K562 (cell line): ENCODE measurements at regions not wholly inside any gene's neighbourhood (a gene's known extent, or its start where the extent isn't known, plus 50 kb on each side); places are given as distances from the start of the nearest gene placed in this dataset.

Source experiments
- ATAC-seq: fragments of 200-7000 bp; cut with Tn5 transposase; 3 replicates; pipeline ENCODE4 v1.9.1; 2020; ENCODE audit warnings: moderate library complexity
- BruUV-seq: library from RNA; stranded (reverse); fragments of 400-500 nt; replicated peaks from 2 replicates; lab custom pipeline; 2021; lab: Mats Ljungman, UMichigan
- CTCF ChIA-PET: fragments of 300-600 bp; formaldehyde crosslinking; extraction: SDS; loops from one replicate; lab custom pipeline; 2021; ENCODE audit warnings: low intra/inter-chr PET ratio; lab: Yijun Ruan, JAX
- POLR2A ChIA-PET: fragments of 300-600, 350-650 bp; sonication (Branson Sonifier 250); formaldehyde crosslinking; extraction: SDS; loops from one replicate; lab custom pipeline; 2021; ENCODE audit warnings: antibody characterized with exemption, inconsistent platforms; lab: Yijun Ruan, JAX
- DNase-seq, 4 experiments: peaks; one replicate each; pipeline versions ENCODE4 v3.0.0 to v3.0.0-alpha.2; 2011 to 2018; ENCODE audit warnings: low spot score in 3 of 4, mixed read lengths in 3 of 4; ENCODE audit errors: extremely low read depth in 1 of 4
- FAIRE-seq: peaks from 2 replicates; lab custom pipeline; 2011; peaks lifted over from hg19 to GRCh38; lab: Jason Lieb, UNC
- H2AFZ ChIP-seq: 2 replicates; pipeline ENCODE4 v1.6.0; 2011; ENCODE audit warnings: low read depth, low read length, control low read depth, inconsistent platforms
- H3K27ac ChIP-seq: fragments of 200-600 bp; 3 replicates; pipeline ENCODE4 v1.8.0; 2011; ENCODE audit warnings: low read depth, mild to moderate bottlenecking, control low read depth, inconsistent platforms, low read length, moderate library complexity, mixed read lengths; ENCODE audit errors: extremely low read depth
- H3K27me3 ChIP-seq, 2 experiments: fragments of 300-600 bp in 1 of 2; 2 replicates in 1 of 2; 3 replicates in 1 of 2; pipeline versions ENCODE4 v1.6.0 to v1.8.0; 2011; ENCODE audit warnings: inconsistent platforms in 2 of 2, low read length in 2 of 2, mild to moderate bottlenecking in 1 of 2, mixed read lengths in 1 of 2, moderate library complexity in 1 of 2; ENCODE audit not compliant: control insufficient read depth in 2 of 2, insufficient read depth in 2 of 2
- H3K36me3 ChIP-seq: fragments of 300-600 bp; 3 replicates; pipeline ENCODE4 v1.8.0; 2011; ENCODE audit warnings: mild to moderate bottlenecking, low read length, inconsistent platforms; ENCODE audit not compliant: control insufficient read depth, insufficient read depth
- H3K4me1 ChIP-seq, 2 experiments: fragments of 200-600 bp in 1 of 2; replicated peaks in 1 of 2; 2 replicates in 1 of 2; 3 replicates in 1 of 2; pipeline versions ENCODE4 v1.5.1 to v1.8.0; 2011; ENCODE audit warnings: inconsistent platforms in 2 of 2, low read length in 2 of 2, mild to moderate bottlenecking in 1 of 2, mixed read lengths in 1 of 2, moderate library complexity in 1 of 2; ENCODE audit not compliant: control insufficient read depth in 2 of 2, insufficient read depth in 2 of 2
- H3K4me2 ChIP-seq: 2 replicates; pipeline ENCODE4 v1.6.1; 2011; ENCODE audit warnings: low read length, control low read depth, inconsistent platforms, mixed read lengths; ENCODE audit not compliant: insufficient read depth
- H3K4me3 ChIP-seq: fragments of 200-600 bp; sonication (generic), shearing (Covaris generic); 2 replicates; pipeline ENCODE4 v1.5.1; 2016; ENCODE audit warnings: control low read depth, inconsistent platforms
- H3K79me2 ChIP-seq: fragments of 200-600 bp; 3 replicates; pipeline ENCODE4 v1.8.0; 2011; ENCODE audit warnings: low read length, inconsistent platforms; ENCODE audit not compliant: control insufficient read depth, insufficient read depth
- H3K9ac ChIP-seq, 2 experiments: 2 replicates each; pipeline versions ENCODE4 v1.6.0 to v1.6.1; 2011; ENCODE audit warnings: low read depth in 2 of 2, low read length in 2 of 2, control low read depth in 1 of 2, inconsistent platforms in 1 of 2, mild to moderate bottlenecking in 1 of 2, mixed read lengths in 1 of 2; ENCODE audit not compliant: insufficient read depth in 1 of 2
- H3K9me1 ChIP-seq: one replicate; pipeline ENCODE4 v1.6.0; 2011; ENCODE audit warnings: inconsistent platforms, mild to moderate bottlenecking, low read length, moderate library complexity; ENCODE audit not compliant: control insufficient read depth, insufficient read depth
- H3K9me3 ChIP-seq: replicated peaks from 2 replicates; pipeline ENCODE4 v1.5.1; 2011; ENCODE audit warnings: low read depth, low read length, inconsistent platforms; ENCODE audit not compliant: control insufficient read depth, insufficient read depth
- H4K20me1 ChIP-seq: replicated peaks from 2 replicates; pipeline ENCODE4 v1.6.1; 2011; ENCODE audit warnings: low read length, inconsistent platforms, mixed read lengths; ENCODE audit not compliant: control insufficient read depth, insufficient read depth
- BRCA1 ChIP-seq, 2 experiments: fragments of 450-650 bp in 1 of 2; sonication (generic) in 1 of 2; formaldehyde crosslinking in 1 of 2; IDR thresholded peaks; 2 replicates each; pipeline versions ENCODE4 v1.5.0 to v1.6.1; 2017 to 2020; ENCODE audit warnings: mild to moderate bottlenecking in 1 of 2, missing genetic modification reagents in 1 of 2
- BRF2 ChIP-seq: IDR thresholded peaks from 3 replicates; pipeline ENCODE4 v1.6.1; 2011; ENCODE audit warnings: borderline replicate concordance, mild to moderate bottlenecking; ENCODE audit not compliant: insufficient read length, insufficient read depth
- COPS2 ChIP-seq: fragments of 450-650 bp; conservative IDR thresholded peaks from 2 replicates; pipeline ENCODE4 v1.6.1; 2016; ENCODE audit warnings: mild to moderate bottlenecking, moderate library complexity
- CREBBP ChIP-seq: IDR thresholded peaks from one replicate; pipeline ENCODE4 v1.6.1; 2012; ENCODE audit warnings: low read depth, mild to moderate bottlenecking, control low read depth, inconsistent platforms, low read length
- DDX20 ChIP-seq: fragments of 450-650 bp; IDR thresholded peaks from 2 replicates; pipeline ENCODE4 v1.6.1; 2016; ENCODE audit warnings: missing genetic modification characterization, low read depth, mild to moderate bottlenecking, missing compliant biosample characterization, moderate library complexity
- DPF2 ChIP-seq: fragments of 450-650 bp; IDR thresholded peaks from 2 replicates; pipeline ENCODE4 v1.6.1; 2016
- ETV5 ChIP-seq: sonication (generic); formaldehyde crosslinking; IDR thresholded peaks from 2 replicates; pipeline ENCODE4 v1.4.0; 2020; ENCODE audit warnings: low read depth, mild to moderate bottlenecking, missing genetic modification reagents
- KDM2B ChIP-seq: fragments of 250-450 bp; sonication (Bioruptor Pico); IDR thresholded peaks from 2 replicates; pipeline ENCODE4 v1.8.0; 2021; ENCODE audit warnings: mild to moderate bottlenecking, moderate library complexity
- POLR3A ChIP-seq: IDR thresholded peaks from 2 replicates; pipeline ENCODE4 v1.6.1; 2011; ENCODE audit warnings: borderline replicate concordance, mild to moderate bottlenecking, moderate library complexity; ENCODE audit not compliant: insufficient read length, insufficient read depth; ENCODE audit errors: extremely low read depth
- PTTG1 ChIP-seq: fragments of 450-650 bp; IDR thresholded peaks from 2 replicates; pipeline ENCODE4 v1.6.1; 2016; ENCODE audit warnings: low read depth, mild to moderate bottlenecking, missing genetic modification characterization, missing compliant biosample characterization
- RCOR1 ChIP-seq, 2 experiments: IDR thresholded peaks; 2 replicates each; pipeline ENCODE4 v1.6.1; 2012; ENCODE audit warnings: low read depth in 2 of 2, low read length in 2 of 2, borderline replicate concordance in 1 of 2, improper control_type of control experiment in 1 of 2
- SRSF3 ChIP-seq: fragments of 200-400 bp; formaldehyde crosslinking; IDR thresholded peaks from 2 replicates; pipeline ENCODE4 v1.6.1; 2016; ENCODE audit warnings: mild to moderate bottlenecking, low read length, moderate library complexity; ENCODE audit not compliant: insufficient read depth
- TCFL5 ChIP-seq: fragments of 250-450 bp; sonication (Bioruptor Pico); conservative IDR thresholded peaks from 2 replicates; pipeline ENCODE4 v1.6.1; 2021; ENCODE audit warnings: mild to moderate bottlenecking, moderate library complexity, matching md5 sums
- TGIF2 ChIP-seq: sonication (generic); formaldehyde crosslinking; IDR thresholded peaks from 2 replicates; pipeline ENCODE4 v1.8.1; 2022; ENCODE audit warnings: mild to moderate bottlenecking, missing genetic modification reagents, moderate library complexity
- U2AF1 ChIP-seq: fragments of 200-400 bp; formaldehyde crosslinking; optimal IDR thresholded peaks from 2 replicates; pipeline ENCODE3; 2017; ENCODE audit warnings: mild to moderate bottlenecking, low read depth, low read length, moderate library complexity
- ZFPM2 ChIP-seq: fragments of 250-450 bp; sonication (Bioruptor Pico); IDR thresholded peaks from 2 replicates; pipeline ENCODE4 v1.5.1; 2022; ENCODE audit warnings: mild to moderate bottlenecking
- ZNF134 ChIP-seq: fragments of 250-450 bp; sonication (Bioruptor Pico); conservative IDR thresholded peaks from 2 replicates; pipeline ENCODE4 v1.4.0; 2020
- ZNF140 ChIP-seq: fragments of 250-450 bp; sonication (Bioruptor Pico); IDR thresholded peaks from 2 replicates; pipeline ENCODE4 v1.8.0; 2021; ENCODE audit warnings: moderate library complexity, mild to moderate bottlenecking, inconsistent platforms
- WGBS: fragments of 100-300 bp; shearing (Covaris generic); methylation state at CpG from one replicate; pipeline ENCODE4 v1.1.6; 2016; ENCODE audit warnings: low coverage, mixed read lengths; ENCODE audit not compliant: insufficient coverage; ENCODE audit errors: missing lambda C conversion rate; 5-methylcytosine and 5-hydroxymethylcytosine counted together
- in situ Hi-C: fragments of 300-500 bp; cut with MboI; formaldehyde crosslinking; loops from 4 replicates; pipeline ENCODE4 v1.15.0; 2018; ENCODE audit warnings: inconsistent platforms, mixed read lengths
- intact Hi-C: fragments of 100-400 bp; cut with micrococcal nuclease; formaldehyde crosslinking; loops from 2 replicates; pipeline ENCODE4 v1.14.2; 2022
- TF ChIP-seq, protein P1 (sequence below): fragments of 450-650 bp; formaldehyde crosslinking; IDR thresholded peaks from 2 replicates; pipeline ENCODE4 v1.4.0; 2020; ENCODE audit warnings: mild to moderate bottlenecking

- CTCF ChIA-PET = no interaction called here
- no peak for FAIRE-seq
- in situ Hi-C loops = no loop called here
Observed at GRCh38 chr5:138646671-138647070, 71.5 kb upstream of the HSPA9 start.

More at GRCh38 chr5:138646671-138647070, 71.5 kb upstream of the HSPA9 start:
- intact Hi-C loops = loop anchor here (10.0 kb wide), 3 partner anchors 138 to 328 kb away; no protein-coding TSS in a partner anchor
- POLR2A ChIA-PET = interaction anchor here (0.6 kb wide), 1 partner anchor 103 kb away, joined by 3 read pairs; no protein-coding TSS in a partner anchor
- H3K9me1 ChIP-seq = no peaks in the 10 kb centered on the region
- peaks cover under 1% of the 10 kb centered on the region; the same call in 1 of the 2 replicates for H4K20me1 ChIP-seq
- no TSS peak for BruUV-seq
- TF ChIP-seq, protein P1, sequence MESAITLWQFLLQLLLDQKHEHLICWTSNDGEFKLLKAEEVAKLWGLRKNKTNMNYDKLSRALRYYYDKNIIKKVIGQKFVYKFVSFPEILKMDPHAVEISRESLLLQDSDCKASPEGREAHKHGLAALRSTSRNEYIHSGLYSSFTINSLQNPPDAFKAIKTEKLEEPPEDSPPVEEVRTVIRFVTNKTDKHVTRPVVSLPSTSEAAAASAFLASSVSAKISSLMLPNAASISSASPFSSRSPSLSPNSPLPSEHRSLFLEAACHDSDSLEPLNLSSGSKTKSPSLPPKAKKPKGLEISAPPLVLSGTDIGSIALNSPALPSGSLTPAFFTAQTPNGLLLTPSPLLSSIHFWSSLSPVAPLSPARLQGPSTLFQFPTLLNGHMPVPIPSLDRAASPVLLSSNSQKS (CRISPR knock-in tag) = no peak
- no peak for TF ChIP-seq TGIF2 (CRISPR knock-in tag)
- TF ChIP-seq SRSF3 = no peak
- TF ChIP-seq ZNF134 (CRISPR knock-in tag) = no peak
- no peak for TF ChIP-seq BRCA1 (IDR thresholded peaks at IDR 0.05)
- TF ChIP-seq BRCA1 (CRISPR knock-in tag; IDR thresholded peaks at IDR 0.05) = no peak
- TF ChIP-seq TCFL5 (CRISPR knock-in tag) = no peak
- TF ChIP-seq BRF2 = no peak
- TF ChIP-seq ETV5 = no peak
- TF ChIP-seq PTTG1 = no peak
- TF ChIP-seq ZNF140 (CRISPR knock-in tag) = no peak
- no peak for TF ChIP-seq U2AF1
- no peak for TF ChIP-seq DDX20 (tag)
- no peak for TF ChIP-seq CREBBP
- no peak for TF ChIP-seq POLR3A
- TF ChIP-seq DPF2 = no peak
- no peak for TF ChIP-seq KDM2B (CRISPR knock-in tag)
- no peak for TF ChIP-seq COPS2
- no peak for TF ChIP-seq RCOR1 (IDR thresholded peaks at IDR 0.05; ENCODE audit: borderline replicate concordance in 1 of 2, low read depth in 2 of 2, low read length in 2 of 2)
- TF ChIP-seq ZFPM2 (CRISPR knock-in tag) = no peak
- no peaks in the 10 kb centered on the region for H3K36me3 ChIP-seq
- DNase-seq (no peak), ATAC-seq (no peak)
- no peak overlapping the region for H3K9ac ChIP-seq
- no peak overlapping the region for H3K4me2 ChIP-seq
- H3K9me3 ChIP-seq = no peaks in the 10 kb centered on the region
- H3K79me2 ChIP-seq = no peaks in the 10 kb centered on the region
- H3K4me1 ChIP-seq = peaks cover 1% of the 10 kb centered on the region in 2 experiments; a peak in 2 of 5 replicates
- no peak overlapping the region for H3K4me3 ChIP-seq
- WGBS = 2% methylated on average over 11 of the region's 11 CpGs
- no peak overlapping the region for H3K27ac ChIP-seq
- H3K27me3 ChIP-seq = peaks cover 50 to 74% of the 10 kb centered on the region in 2 experiments
- H2AFZ ChIP-seq = no peak overlapping the region
